ENCODE measurements at regions not wholly inside any gene's neighbourhood (a gene's known extent, or its start where the extent isn't known, plus 50 kb on each side); places are given as distances from the start of the nearest gene placed in this dataset.
"Not testable (repeated sequence)": the region's sequence is repeated elsewhere in the genome, so short reads cannot be mapped to it uniquely, and the experiment has no call there.

- Histone ChIP-seq H3K36me3 (no peaks in the 10 kb centered on the region), H3K27me3 (no peaks in the 10 kb centered on the region), H3K27ac (no peak overlapping the region), H3K4me3 (no peak overlapping the region), H3K4me1 (ENCODE audit: insufficient read depth) (no peaks in the 10 kb centered on the region), H3K9me3 (no peaks in the 10 kb centered on the region)
- no peak for DNase-seq
- WGBS, 3 donors, result 86 to 92% (median 91%) methylated on average over 12 of the region's 12 CpGs
- TF ChIP-seq CTCF (IDR thresholded peaks at IDR 0.05) (no peak), EP300 (IDR thresholded peaks at IDR 0.05) (no peak), POLR2A (IDR thresholded peaks at IDR 0.05) (no peak)
- intact Hi-C loops (cut with DNase I), result no loop called here
Observed at GRCh38 chr15:77939851-77940250, 137.7 kb downstream of the TBC1D2B start.

- H3K9me3 ChIP-seq; H3K36me3 ChIP-seq; H3K4me1 ChIP-seq (ENCODE audit: insufficient read depth); H3K27ac ChIP-seq; H3K4me3 ChIP-seq; H3K27me3 ChIP-seq; DNase-seq; intact Hi-C loops (cut with DNase I): not testable (repeated sequence)
- WGBS, 3 donors, result 25 to 27% (median 26%) methylated on average over 4 of the region's 4 CpGs
Observed at GRCh38 chr15:77939026-77939425, 138.5 kb downstream of the TBC1D2B start.

DNA sequence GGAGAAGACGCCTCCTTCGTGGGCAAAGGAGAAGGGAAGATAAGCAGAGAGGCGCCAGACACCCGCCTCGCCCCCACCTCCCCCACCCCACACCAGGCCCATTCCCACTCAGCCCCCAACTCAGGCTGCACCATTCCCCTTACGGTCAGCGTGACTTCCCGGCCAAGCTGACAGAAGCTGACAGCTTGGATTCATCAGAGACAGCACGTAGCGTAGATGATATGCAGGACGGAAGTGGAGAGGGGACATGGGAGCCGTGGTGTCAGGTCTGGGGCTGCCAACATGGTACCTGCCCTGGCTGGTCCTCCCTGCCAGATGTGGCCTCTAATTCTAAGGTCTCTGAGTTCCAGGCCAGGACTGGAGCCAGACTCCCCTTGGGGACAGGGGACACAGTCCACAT is 139.0 kb downstream of the TBC1D2B start:
- H3K4me3 ChIP-seq; H3K27me3 ChIP-seq; H3K27ac ChIP-seq; H3K9me3 ChIP-seq; DNase-seq; intact Hi-C loops (cut with DNase I); H3K4me1 ChIP-seq (ENCODE audit: insufficient read depth); H3K36me3 ChIP-seq: not testable (repeated sequence)
- 39 to 60% (median 42%) methylated on average over 12 of the region's 12 CpGs for WGBS, 3 donors

DNA sequence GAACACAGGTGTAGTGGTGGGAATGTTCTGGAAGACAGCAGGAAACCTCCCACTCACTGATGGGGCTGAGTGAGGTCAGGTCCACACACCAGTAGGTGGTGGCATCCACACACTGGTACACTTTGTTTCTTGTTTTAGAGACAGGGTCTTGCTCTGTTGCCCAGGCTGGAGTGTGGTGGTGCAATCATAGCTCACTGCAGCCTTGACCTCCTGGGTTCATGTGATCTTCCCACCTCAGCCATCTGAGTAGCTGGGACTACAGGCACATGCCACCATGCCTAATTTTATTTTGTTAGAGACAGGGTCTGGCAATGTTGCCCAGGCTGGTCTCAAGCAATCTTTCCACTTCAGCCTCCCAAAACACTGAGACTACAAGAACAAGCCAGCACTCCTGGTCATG is 140.9 kb downstream of the TBC1D2B start:
- H3K27me3 ChIP-seq; intact Hi-C loops (cut with DNase I); H3K27ac ChIP-seq; H3K36me3 ChIP-seq; H3K4me3 ChIP-seq; DNase-seq; H3K9me3 ChIP-seq; H3K4me1 ChIP-seq (ENCODE audit: insufficient read depth): not testable (repeated sequence)

- H3K4me1 ChIP-seq (ENCODE audit: insufficient read depth); H3K27ac ChIP-seq; H3K4me3 ChIP-seq; H3K27me3 ChIP-seq; DNase-seq; intact Hi-C loops (cut with DNase I); H3K9me3 ChIP-seq; H3K36me3 ChIP-seq: not testable (repeated sequence)
- 94 to 95% (median 94%) methylated on average over 6 of the region's 6 CpGs for WGBS, 3 donors
Observed at GRCh38 chr15:77934516-77934915, 143.0 kb downstream of the TBC1D2B start.

- H3K27me3 ChIP-seq; H3K4me1 ChIP-seq (ENCODE audit: insufficient read depth); intact Hi-C loops (cut with DNase I); DNase-seq; H3K4me3 ChIP-seq; H3K27ac ChIP-seq; H3K9me3 ChIP-seq; H3K36me3 ChIP-seq: not testable (repeated sequence)
- 41 to 74% (median 55%) methylated on average over 4 of the region's 4 CpGs for WGBS, 3 donors
Observed at GRCh38 chr15:77930907-77931306, 146.6 kb downstream of the TBC1D2B start.

GRCh38 chr15:77930490-77930889 is 147.0 kb downstream of the TBC1D2B start:
- DNase-seq; H3K4me1 ChIP-seq (ENCODE audit: insufficient read depth); H3K4me3 ChIP-seq; intact Hi-C loops (cut with DNase I); H3K9me3 ChIP-seq; H3K36me3 ChIP-seq; H3K27ac ChIP-seq; H3K27me3 ChIP-seq: not testable (repeated sequence)
- WGBS, 3 donors, result 3 to 20% (median 9%) methylated on average over 3 of the region's 3 CpGs

DNA sequence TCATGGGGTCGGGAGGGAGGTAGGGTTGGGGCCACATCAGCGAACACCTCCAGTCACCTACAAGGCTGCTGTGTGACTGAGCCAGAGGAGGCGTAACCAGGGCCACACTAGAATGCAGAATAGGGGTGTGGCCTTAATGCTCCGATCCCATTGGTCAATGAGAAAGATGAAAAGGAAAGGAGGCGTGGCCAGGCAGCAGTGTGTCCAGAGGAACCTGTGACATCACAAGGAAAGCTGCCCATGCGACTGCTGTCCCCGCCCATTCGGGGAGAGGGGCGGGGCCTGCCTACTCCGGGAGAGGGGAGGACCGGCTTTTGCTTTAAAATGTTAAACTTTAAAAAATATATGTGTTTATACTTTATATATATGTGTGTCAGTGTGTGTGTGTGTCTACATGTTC is 150.7 kb downstream of the TBC1D2B start:
- intact Hi-C loops (cut with DNase I); H3K27ac ChIP-seq; H3K9me3 ChIP-seq; H3K36me3 ChIP-seq; H3K4me1 ChIP-seq (ENCODE audit: insufficient read depth); H3K27me3 ChIP-seq; H3K4me3 ChIP-seq: not testable (repeated sequence)
- DNase-seq, result peak in 1 of 5 donors; percentile 17
- WGBS, 3 donors, result 85 to 87% (median 87%) methylated on average over 11 of the region's 11 CpGs

DNA sequence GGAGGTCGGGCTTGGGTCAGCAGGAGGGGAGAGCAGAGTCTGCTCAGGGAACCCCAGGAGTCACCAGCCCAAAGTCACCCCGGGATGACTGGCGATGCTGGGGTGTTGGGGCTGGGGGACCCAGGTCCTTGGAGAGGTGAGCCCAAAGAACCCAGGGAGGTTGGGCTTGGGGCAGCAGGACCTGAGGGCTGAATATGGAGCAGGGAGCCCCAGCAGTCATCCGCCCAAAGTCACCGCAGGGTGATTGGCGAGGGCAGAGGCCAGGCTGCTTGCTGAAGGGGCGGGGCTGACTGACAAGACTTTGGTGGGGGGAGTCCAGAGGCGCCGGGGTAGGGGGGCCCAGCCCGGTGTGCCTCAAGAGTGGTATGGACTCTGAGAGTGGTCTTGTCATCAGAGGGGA is 151.2 kb downstream of the TBC1D2B start:
- WGBS, 3 donors, result 90 to 97% (median 92%) methylated on average over 5 to 9 of the region's 10 CpGs
- DNase-seq, result peak in 1 of 5 donors; percentile 6
- H3K36me3 ChIP-seq, result not testable (repeated sequence)

GRCh38 chr15:77925101-77925500 is 152.4 kb downstream of the TBC1D2B start:
- H3K9me3 ChIP-seq; H3K36me3 ChIP-seq; H3K4me1 ChIP-seq (ENCODE audit: insufficient read depth); H3K27ac ChIP-seq; H3K4me3 ChIP-seq; H3K27me3 ChIP-seq; intact Hi-C loops (cut with DNase I); DNase-seq: not testable (repeated sequence)
- WGBS, 3 donors, result 9 to 30% (median 14%) methylated on average over 1 of the region's 1 CpG

More for the DNA sequence above, 151.2 kb downstream of the TBC1D2B start:
- H3K4me3 ChIP-seq; intact Hi-C loops (cut with DNase I); H3K27ac ChIP-seq; H3K4me1 ChIP-seq (ENCODE audit: insufficient read depth); H3K27me3 ChIP-seq; H3K9me3 ChIP-seq: not testable (repeated sequence)

All from ovary (tissue), 7 donors.